Neural cell (in vitro differentiated cells): ENCODE measurements at regions not wholly inside any gene's neighbourhood (a gene's known extent, or its start where the extent isn't known, plus 50 kb on each side); places are given as distances from the start of the nearest gene placed in this dataset.

ENCODE experiments used
- CTCF ChIP-seq: fragments of 450-650 bp; IDR thresholded peaks from 2 replicates; pipeline ENCODE4 v1.5.1; 2014; ENCODE audit warnings: antibody characterized with exemption, mild to moderate bottlenecking, moderate library complexity; ENCODE audit not compliant: poor library complexity, severe bottlenecking
- EP300 ChIP-seq: fragments of 450-650 bp; conservative IDR thresholded peaks from 2 replicates; pipeline ENCODE4 v1.6.1; 2014; ENCODE audit warnings: antibody characterized with exemption, mild to moderate bottlenecking, moderate library complexity; ENCODE audit not compliant: poor library complexity, severe bottlenecking
- MXI1 ChIP-seq: fragments of 450-650 bp; conservative IDR thresholded peaks from 2 replicates; pipeline ENCODE4 v1.6.1; 2014; ENCODE audit warnings: antibody characterized with exemption, mild to moderate bottlenecking; ENCODE audit not compliant: poor library complexity, severe bottlenecking
- POLR2AphosphoS5 ChIP-seq: IDR thresholded peaks from 2 replicates; pipeline ENCODE4 v1.6.1; 2012
- RAD21 ChIP-seq: fragments of 450-650 bp; conservative IDR thresholded peaks from 2 replicates; pipeline ENCODE4 v1.6.1; 2014; ENCODE audit warnings: antibody characterized with exemption, mild to moderate bottlenecking, moderate library complexity

GRCh38 chr3:124631727-124632126 is 98.5 kb upstream of the UMPS start:
- TF ChIP-seq CTCF (no peak), POLR2AphosphoS5 (no peak), MXI1 (no peak), RAD21 (no peak), EP300 (no peak)
